ENCODE measurements at regions not wholly inside any gene's neighbourhood (a gene's known extent, or its start where the extent isn't known, plus 50 kb on each side); places are given as distances from the start of the nearest gene placed in this dataset.

GRCh38 chr20:4327956-4328355 is 78.9 kb upstream of the ADRA1D start:
- H3K4me3 Mint-ChIP-seq (ENCODE audit: unreplicated experiment), result no peak overlapping the region
- ChIA-PET CTCF (no interaction called here), POLR2A (no interaction called here)

DNA sequence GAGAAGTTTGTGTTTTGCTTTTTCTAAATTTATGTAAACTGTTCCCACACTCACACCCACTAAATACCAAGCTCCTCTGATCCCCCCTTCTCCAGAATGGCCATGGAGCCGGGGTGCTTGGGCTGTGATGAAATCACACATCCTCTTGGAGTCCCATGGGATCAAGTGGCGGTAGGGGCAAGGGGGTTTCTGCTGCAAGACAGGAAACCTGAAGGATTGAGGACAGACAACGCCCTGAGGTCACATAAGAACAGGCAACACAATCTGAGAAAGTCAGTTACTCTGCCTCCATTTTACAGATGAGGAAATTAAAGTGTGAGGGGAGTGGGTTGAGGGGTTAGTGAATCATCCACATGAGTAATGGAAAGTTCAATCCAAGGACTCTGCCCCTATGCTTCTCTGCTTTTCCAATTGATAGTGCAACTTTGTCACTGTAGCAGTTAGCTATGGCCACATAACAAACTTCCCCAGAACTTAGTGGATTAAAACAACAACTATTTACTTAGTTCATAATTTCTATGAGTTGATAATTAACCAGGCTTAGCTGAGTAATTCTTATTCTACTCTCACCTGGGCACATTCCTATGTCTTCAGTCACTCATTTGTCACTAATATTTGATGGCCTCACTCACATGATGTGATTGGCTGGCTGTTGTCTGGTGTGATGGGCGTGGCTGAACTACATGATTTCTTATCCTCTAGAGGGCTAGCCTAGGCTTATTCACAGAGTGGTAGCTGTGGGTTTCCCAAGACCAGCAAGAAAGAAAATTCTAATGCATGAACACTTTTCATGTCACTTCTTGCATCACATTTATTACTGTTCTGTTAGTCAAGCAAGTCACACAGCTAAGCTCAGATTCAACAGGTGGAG is 77.3 kb upstream of the ADRA1D start:
- Histone ChIP-seq H3K27me3 (replicated peaks; ENCODE audit: control insufficient read depth, insufficient read depth, low read length) (no peaks in the 10 kb centered on the region), H3K4me1 (peaks cover 10% of the 10 kb centered on the region; the same call in 1 of the 2 replicates), H3K9me3 (peaks cover 15% of the 10 kb centered on the region; the same call in 1 of the 2 replicates), H3K36me3 (ENCODE audit: control insufficient read depth, insufficient read depth, low read length) (no peaks in the 10 kb centered on the region), H3K4me3 (ENCODE audit: low read depth, low read length) (no peak overlapping the region)
- Mint-ChIP-seq H3K27ac (ENCODE audit: unreplicated experiment) (no peak overlapping the region), H3K27me3 (ENCODE audit: insufficient read depth, unreplicated experiment) (peaks cover 4% of the 10 kb centered on the region), H3K36me3 (ENCODE audit: insufficient read depth, unreplicated experiment) (no peaks in the 10 kb centered on the region), H3K9me3 (ENCODE audit: unreplicated experiment) (peaks cover 10% of the 10 kb centered on the region), H3K4me3 (ENCODE audit: unreplicated experiment) (no peak overlapping the region), H3K4me1 (ENCODE audit: low read depth, unreplicated experiment) (no peaks in the 10 kb centered on the region)
- BruUV-seq (replicated peaks), result no TSS peak
- intact Hi-C loops (cut with micrococcal nuclease; ENCODE audit: unreplicated experiment), result no loop called here
- ChIA-PET CTCF (no interaction called here), POLR2A (no interaction called here)
- DNase-seq, result peak in 1 of 2 experiments; percentile 25
- TF ChIP-seq, protein P1, sequence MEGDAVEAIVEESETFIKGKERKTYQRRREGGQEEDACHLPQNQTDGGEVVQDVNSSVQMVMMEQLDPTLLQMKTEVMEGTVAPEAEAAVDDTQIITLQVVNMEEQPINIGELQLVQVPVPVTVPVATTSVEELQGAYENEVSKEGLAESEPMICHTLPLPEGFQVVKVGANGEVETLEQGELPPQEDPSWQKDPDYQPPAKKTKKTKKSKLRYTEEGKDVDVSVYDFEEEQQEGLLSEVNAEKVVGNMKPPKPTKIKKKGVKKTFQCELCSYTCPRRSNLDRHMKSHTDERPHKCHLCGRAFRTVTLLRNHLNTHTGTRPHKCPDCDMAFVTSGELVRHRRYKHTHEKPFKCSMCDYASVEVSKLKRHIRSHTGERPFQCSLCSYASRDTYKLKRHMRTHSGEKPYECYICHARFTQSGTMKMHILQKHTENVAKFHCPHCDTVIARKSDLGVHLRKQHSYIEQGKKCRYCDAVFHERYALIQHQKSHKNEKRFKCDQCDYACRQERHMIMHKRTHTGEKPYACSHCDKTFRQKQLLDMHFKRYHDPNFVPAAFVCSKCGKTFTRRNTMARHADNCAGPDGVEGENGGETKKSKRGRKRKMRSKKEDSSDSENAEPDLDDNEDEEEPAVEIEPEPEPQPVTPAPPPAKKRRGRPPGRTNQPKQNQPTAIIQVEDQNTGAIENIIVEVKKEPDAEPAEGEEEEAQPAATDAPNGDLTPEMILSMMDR (IDR thresholded peaks at IDR 0.05; ENCODE audit: insufficient read depth in 1 of 2, low read depth in 1 of 2, low read length in 1 of 2, severe bottlenecking in 1 of 2, unreplicated experiment in 1 of 2), result no peak

More at GRCh38 chr20:4327956-4328355, 78.9 kb upstream of the ADRA1D start:
- no peak overlapping the region for H3K4me3 ChIP-seq (ENCODE audit: low read depth, low read length)
- H3K9me3 ChIP-seq, result peaks cover 15% of the 10 kb centered on the region; the same call in 1 of the 2 replicates
- Mint-ChIP-seq H3K27me3 (ENCODE audit: insufficient read depth, unreplicated experiment) (peaks cover 1% of the 10 kb centered on the region), H3K27ac (ENCODE audit: unreplicated experiment) (no peak overlapping the region), H3K36me3 (ENCODE audit: insufficient read depth, unreplicated experiment) (no peaks in the 10 kb centered on the region), H3K9me3 (ENCODE audit: unreplicated experiment) (peaks cover 10% of the 10 kb centered on the region), H3K4me1 (ENCODE audit: low read depth, unreplicated experiment) (no peaks in the 10 kb centered on the region)
- BruUV-seq (replicated peaks), result no TSS peak
- TF ChIP-seq, protein P1 (IDR thresholded peaks at IDR 0.05; ENCODE audit: insufficient read depth in 1 of 2, low read depth in 1 of 2, low read length in 1 of 2, severe bottlenecking in 1 of 2, unreplicated experiment in 1 of 2), result no peak
- no peaks in the 10 kb centered on the region for H3K36me3 ChIP-seq (ENCODE audit: control insufficient read depth, insufficient read depth, low read length)
- H3K4me1 ChIP-seq, result peaks cover 10% of the 10 kb centered on the region; the same call in 1 of the 2 replicates
- intact Hi-C loops (cut with micrococcal nuclease; ENCODE audit: unreplicated experiment), result no loop called here
- H3K27me3 ChIP-seq (replicated peaks; ENCODE audit: control insufficient read depth, insufficient read depth, low read length), result no peaks in the 10 kb centered on the region
- no peak for DNase-seq

DNA sequence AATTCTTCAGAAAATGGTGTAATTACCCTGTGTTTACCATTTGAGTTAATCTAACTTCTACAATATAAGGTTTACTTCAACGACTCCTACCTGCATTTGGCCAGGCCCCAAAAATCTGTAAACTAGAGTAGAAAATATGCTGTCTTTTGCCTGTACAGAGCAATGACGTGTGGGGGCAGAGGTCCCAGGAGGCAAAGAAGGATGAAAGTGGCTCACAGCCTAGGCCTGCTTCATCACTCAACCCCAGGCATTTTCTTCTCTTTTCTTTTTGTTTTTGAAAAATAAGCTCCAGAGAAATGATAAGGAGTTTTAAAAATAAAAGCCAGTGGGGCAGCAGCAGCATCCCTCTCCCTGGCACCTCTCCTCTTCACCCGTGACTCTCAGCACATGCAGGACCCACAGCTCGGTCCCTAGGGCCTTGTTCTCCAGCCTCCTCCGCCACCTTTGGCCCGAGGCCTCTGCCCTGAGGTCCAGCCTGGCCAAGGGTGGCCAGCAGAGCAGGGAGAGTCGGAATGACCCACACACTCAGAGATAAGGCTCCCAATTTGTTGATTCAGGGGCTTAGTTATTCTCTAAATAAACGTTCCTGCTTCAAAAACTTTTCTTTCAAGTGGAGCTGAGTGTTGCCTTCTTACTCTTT is 76.6 kb upstream of the ADRA1D start:
- Mint-ChIP-seq H3K27me3 (ENCODE audit: insufficient read depth, unreplicated experiment) (peaks cover 4% of the 10 kb centered on the region), H3K36me3 (ENCODE audit: insufficient read depth, unreplicated experiment) (no peaks in the 10 kb centered on the region), H3K9me3 (ENCODE audit: unreplicated experiment) (peaks cover 10% of the 10 kb centered on the region), H3K27ac (ENCODE audit: unreplicated experiment) (no peak overlapping the region), H3K4me3 (ENCODE audit: unreplicated experiment) (no peak overlapping the region), H3K4me1 (ENCODE audit: low read depth, unreplicated experiment) (no peaks in the 10 kb centered on the region)
- intact Hi-C loops (cut with micrococcal nuclease; ENCODE audit: unreplicated experiment), result no loop called here
- CTCF ChIA-PET, result no interaction called here
- no peak for DNase-seq
- no peaks in the 10 kb centered on the region for H3K36me3 ChIP-seq (ENCODE audit: control insufficient read depth, insufficient read depth, low read length)
- H3K9me3 ChIP-seq, result peaks cover 11% of the 10 kb centered on the region; the same call in 1 of the 2 replicates
- no peak overlapping the region for H3K4me3 ChIP-seq (ENCODE audit: low read depth, low read length)
- POLR2A ChIA-PET, result no interaction called here
- BruUV-seq (replicated peaks), result no TSS peak
- H3K4me1 ChIP-seq, result peaks cover 10% of the 10 kb centered on the region; the same call in 1 of the 2 replicates
- H3K27me3 ChIP-seq (replicated peaks; ENCODE audit: control insufficient read depth, insufficient read depth, low read length), result no peaks in the 10 kb centered on the region
- TF ChIP-seq, protein P1 (IDR thresholded peaks at IDR 0.05; ENCODE audit: insufficient read depth in 1 of 2, low read depth in 1 of 2, low read length in 1 of 2, severe bottlenecking in 1 of 2, unreplicated experiment in 1 of 2), result no peak

Data from Caco-2 (cell line).